HG03439 (cell line): ENCODE measurements at regions not wholly inside any gene's neighbourhood (a gene's known extent, or its start where the extent isn't known, plus 50 kb on each side); places are given as distances from the start of the nearest gene placed in this dataset.
"Not testable (repeated sequence)": the region's sequence is repeated elsewhere in the genome, so short reads cannot be mapped to it uniquely, and the experiment has no call there.

Experiments
- ATAC-seq: cut with Tn5 transposase; IDR thresholded peaks from one replicate; pipeline ENCODE4 v1.9.1; 2021; ENCODE audit warnings: mild to moderate bottlenecking, moderate library complexity; ENCODE audit not compliant: unreplicated experiment

DNA sequence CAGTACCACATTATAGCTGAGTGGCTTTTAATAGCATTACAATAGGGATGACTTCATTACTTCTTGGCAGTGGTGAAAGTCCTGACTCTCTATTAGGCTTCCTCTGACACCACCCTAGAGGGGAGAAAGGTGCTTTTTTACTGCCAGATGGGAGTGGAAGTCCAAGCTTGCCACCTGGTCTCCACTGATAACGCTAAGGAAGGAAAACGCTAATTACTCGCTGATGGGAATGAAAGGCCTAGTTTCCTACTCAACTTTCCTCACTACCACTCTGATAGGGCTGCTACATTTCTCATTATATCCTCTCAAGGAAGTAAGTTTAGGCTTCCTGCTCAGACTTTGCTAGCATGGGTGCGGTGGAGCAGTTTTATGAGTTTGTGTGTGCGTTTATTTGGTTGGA is 62.3 kb upstream of the PAGE3 start:
- ATAC-seq = no peak

DNA sequence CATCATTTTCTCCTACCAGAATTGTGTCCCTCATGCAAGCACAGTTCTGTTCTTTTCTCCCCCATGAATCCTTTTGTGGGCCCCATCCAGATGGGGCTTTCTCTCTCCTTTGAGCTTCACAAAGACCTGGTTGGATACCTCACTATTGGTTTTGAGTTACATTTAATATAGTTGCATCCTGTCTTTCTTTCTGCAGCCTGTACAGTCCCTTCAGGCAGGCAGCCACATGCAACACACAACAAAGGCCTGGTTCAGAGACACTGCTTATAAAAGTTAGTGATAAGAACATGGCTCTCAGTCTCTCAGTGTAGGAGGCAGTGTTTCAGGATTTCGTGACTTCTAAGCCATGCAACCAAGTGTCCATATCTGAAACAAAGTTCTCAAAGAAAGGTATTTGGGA is 70.6 kb upstream of the PAGE3 start:
- no peak for ATAC-seq

DNA sequence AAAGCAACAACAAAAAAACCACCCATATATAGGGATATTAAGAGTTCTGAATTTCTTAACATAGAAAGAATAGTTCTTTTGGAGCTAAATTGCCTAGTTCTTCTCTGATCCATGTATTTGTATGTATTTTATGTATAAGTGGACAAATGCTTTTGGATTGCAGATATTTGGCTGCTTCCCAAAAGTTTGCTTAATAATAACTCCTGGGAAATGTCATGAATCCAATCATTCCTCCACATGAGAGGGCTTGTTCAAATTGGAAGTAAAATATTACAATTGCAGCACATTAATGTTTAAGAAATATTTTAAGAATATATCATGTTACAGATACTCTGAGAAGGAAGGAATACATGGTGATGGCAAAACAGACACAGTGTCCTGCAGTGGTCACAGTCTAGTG is 71.5 kb upstream of the PAGE3 start:
- ATAC-seq = no peak

DNA sequence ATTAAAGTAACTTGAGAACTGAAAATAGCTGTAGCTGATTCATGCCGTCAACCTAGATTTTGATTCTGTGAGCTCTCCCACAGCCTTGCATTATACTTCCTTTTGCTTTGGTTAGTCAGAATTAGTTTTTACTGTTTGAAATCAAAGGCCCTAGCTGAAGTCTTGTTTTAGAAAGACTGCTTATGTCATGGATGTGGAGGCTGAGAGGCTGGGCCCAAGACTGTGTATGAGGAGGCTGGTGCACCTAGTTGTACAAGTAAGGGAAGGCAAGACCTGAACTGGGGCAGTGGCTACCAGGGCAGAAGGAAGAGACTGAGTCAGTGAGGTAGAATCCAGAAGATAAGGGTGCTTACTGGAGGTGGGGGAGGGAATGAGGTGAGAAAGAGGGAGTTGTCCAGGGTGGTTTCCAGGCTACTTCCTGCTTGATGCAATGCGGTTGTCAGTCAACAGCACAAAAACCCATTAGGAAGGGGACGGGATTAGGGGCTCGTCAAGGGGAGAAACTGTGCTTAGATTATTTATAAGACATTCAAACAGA is 76.2 kb upstream of the PAGE3 start:
- ATAC-seq = no peak

DNA sequence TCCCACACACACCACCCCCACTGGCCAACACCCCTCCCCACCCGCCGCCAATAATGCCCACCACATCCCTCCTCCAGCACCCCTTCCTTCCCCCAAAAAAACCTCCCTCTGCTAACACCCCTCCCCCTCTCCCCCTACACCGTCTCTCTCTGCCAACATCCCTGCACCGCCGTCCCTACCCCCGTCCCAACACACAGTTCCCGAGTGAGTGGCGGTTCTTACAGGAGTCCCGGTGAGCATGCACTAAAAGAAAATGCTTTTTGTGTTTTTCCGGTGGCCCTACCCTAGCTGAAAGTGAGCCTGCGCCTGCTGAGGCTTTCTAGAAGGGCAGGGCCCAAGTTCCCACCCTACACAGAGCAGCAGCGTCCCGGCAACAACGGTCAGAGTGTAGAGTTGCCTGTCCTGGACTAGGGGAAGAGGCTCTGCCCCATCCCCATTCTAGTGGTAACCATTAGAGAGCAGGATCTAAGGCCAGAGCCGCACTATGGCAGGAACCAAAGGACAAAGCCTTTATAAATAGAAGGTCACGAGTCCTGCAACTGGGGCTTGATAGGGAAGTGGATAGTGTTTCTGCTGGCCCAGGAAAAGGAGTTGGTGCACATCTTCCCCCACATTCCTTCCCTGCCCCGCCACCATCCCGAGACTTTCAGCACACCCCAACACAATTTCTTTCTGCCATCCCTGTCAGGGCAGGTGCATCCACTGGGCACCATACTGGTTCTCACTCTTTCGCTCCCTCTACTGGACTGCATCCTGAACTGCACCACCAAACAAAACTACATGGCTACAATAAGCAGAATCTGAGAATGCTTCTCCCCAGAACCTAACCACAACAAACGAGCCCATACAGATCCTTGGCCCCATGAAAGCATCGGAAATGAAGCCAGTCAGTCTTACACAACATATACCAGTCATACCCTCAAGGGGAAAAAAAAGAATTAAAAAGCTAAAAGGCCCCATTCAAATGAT is 78.1 kb upstream of the PAGE3 start:
- peak; percentile 56 for ATAC-seq

DNA sequence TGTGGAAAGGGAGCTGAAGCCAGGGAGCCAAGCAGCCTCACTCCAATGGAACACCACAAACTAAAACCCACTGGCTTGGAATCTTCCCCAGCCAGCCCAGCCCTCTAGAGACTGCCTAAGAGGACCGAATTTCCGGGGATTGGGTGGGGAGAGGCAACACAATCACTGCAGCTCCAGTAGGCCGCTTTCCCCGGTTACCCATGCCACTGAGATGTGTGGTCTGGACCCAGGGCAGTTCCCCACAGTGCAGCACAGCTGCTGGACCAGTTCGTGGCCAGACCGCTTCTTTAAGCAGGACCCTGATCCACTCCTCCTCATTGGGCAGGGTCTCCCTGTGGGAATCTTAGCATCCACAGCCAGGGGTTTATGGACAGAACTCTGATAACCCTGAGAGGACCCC is 91.9 kb upstream of the PAGE3 start:
- ATAC-seq = no peak

DNA sequence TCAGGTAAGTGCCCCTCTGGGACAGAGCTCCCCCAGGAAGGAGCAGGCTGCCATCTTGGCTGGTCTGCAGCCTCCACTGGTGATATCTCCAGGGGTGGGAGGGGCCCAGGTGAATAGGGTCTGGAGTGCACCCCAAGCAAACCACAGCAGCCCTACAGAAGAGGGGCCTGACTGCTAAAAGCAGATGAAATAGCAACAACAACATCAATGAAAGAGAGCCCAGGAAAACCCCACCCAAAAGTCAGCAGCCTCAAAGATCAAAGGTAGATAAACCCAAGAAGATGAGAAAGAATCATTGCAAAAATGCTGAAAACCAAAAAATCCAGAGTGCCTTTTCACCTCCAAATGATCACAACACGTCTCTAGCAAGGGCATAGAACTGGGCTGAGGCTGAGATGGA is 92.5 kb upstream of the PAGE3 start:
- no peak for ATAC-seq

DNA sequence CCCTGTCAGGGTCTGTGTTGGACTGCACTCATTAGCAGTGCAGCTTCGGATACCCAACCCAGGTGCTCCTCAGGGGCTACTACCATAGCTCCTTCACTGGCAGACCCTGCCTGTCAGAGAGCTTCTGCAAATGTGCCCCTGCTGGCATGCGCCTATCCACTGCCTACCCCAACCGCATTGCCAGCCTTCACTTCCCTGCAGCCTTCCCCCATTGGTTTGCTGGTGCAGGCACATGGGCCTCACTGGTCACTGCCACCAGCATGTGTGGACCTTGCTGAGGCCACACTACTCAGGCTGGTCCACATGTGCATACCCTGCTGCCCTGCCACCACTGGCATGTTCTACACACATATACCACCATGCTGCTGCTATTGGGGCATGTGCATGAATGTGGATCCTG is 72.5 kb upstream of the MAGEH1 start:
- no peak for ATAC-seq

DNA sequence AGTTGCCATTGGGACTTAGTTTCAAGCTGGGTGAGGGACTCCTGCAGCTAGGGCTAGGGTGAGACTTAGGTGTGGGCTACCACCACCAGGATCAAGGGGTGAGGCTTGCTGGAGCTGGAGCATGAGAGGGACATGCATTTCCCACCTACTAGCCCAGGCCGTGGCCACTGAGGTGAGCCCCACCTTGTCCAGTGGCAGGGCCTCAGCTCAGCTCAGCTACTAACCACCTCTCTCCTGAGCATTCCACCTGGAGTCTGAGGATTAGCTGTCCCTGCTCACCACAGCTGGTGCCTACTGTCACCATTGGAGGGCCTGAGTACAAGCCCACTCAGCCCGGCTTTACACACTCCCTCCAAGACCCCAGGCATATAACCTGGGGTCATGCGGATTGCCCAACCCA is 62.6 kb upstream of the MAGEH1 start:
- ATAC-seq = no peak

DNA sequence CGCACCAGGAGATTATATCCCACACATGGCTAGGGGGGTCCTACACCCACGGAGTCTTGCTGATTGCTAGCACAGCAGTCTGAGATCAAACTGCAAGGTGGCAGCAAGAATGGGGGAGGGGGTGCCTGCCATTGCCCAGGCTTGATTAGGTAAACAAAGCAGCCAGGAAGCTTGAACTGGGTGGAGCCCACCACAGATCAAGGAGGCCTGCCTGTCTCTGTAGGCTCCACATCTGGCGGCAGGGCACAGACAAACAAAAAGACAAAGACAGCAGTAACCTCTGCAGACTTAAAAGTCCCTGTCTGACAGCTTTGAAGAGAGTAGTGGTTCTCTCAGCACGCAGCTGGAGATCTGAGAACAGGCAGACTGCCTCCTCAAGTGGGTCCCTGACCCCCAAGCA is 55.1 kb upstream of the MAGEH1 start:
- ATAC-seq = not testable (repeated sequence)
